HG02642 (cell line): ENCODE measurements at regions not wholly inside any gene's neighbourhood (a gene's known extent, or its start where the extent isn't known, plus 50 kb on each side); places are given as distances from the start of the nearest gene placed in this dataset.

Source experiments
- ATAC-seq: cut with Tn5 transposase; IDR thresholded peaks from one replicate; pipeline ENCODE4 v1.9.1; 2021; ENCODE audit warnings: mild to moderate bottlenecking; ENCODE audit not compliant: unreplicated experiment, poor library complexity

GRCh38 chr1:69196071-69196470 is 371.7 kb upstream of the LRRC7 start:
- ATAC-seq: no peak

GRCh38 chr1:69197816-69198215 is 369.9 kb upstream of the LRRC7 start:
- no peak for ATAC-seq

GRCh38 chr1:69201716-69202115 is 366.0 kb upstream of the LRRC7 start:
- ATAC-seq: no peak

GRCh38 chr1:69203166-69203565 is 364.6 kb upstream of the LRRC7 start:
- no peak for ATAC-seq

GRCh38 chr1:69213644-69214043 is 354.1 kb upstream of the LRRC7 start:
- ATAC-seq: no peak

GRCh38 chr1:69215883-69216282 is 351.8 kb upstream of the LRRC7 start:
- ATAC-seq: no peak

- no peak for ATAC-seq
Observed at GRCh38 chr1:69220672-69221071, 347.1 kb upstream of the LRRC7 start.

GRCh38 chr1:69221524-69221923 is 346.2 kb upstream of the LRRC7 start:
- no peak for ATAC-seq

- ATAC-seq: no peak
Observed at GRCh38 chr1:69223156-69223555, 344.6 kb upstream of the LRRC7 start.

- ATAC-seq: no peak
Observed at GRCh38 chr1:69228501-69228900, 339.2 kb upstream of the LRRC7 start.

- ATAC-seq: no peak
Observed at GRCh38 chr1:69230208-69230607, 337.5 kb upstream of the LRRC7 start.

- ATAC-seq: no peak
Observed at GRCh38 chr1:69233463-69233862, 334.3 kb upstream of the LRRC7 start.

- ATAC-seq: no peak
Observed at GRCh38 chr1:69244211-69244610, 323.5 kb upstream of the LRRC7 start.

GRCh38 chr1:69246109-69246508 is 321.6 kb upstream of the LRRC7 start:
- no peak for ATAC-seq

GRCh38 chr1:69246710-69247109 is 321.0 kb upstream of the LRRC7 start:
- ATAC-seq: no peak

GRCh38 chr1:69252696-69253095 is 315.0 kb upstream of the LRRC7 start:
- ATAC-seq: no peak

GRCh38 chr1:69256036-69256435 is 311.7 kb upstream of the LRRC7 start:
- no peak for ATAC-seq

- no peak for ATAC-seq
Observed at GRCh38 chr1:69258842-69259241, 308.9 kb upstream of the LRRC7 start.

GRCh38 chr1:69263921-69264391 is 303.8 kb upstream of the LRRC7 start:
- no peak for ATAC-seq

GRCh38 chr1:69269491-69269890 is 298.2 kb upstream of the LRRC7 start:
- no peak for ATAC-seq

GRCh38 chr1:69271587-69272125 is 296.1 kb upstream of the LRRC7 start:
- no peak for ATAC-seq

GRCh38 chr1:69272684-69273083 is 295.0 kb upstream of the LRRC7 start:
- no peak for ATAC-seq

GRCh38 chr1:69278923-69279322 is 288.8 kb upstream of the LRRC7 start:
- ATAC-seq: no peak
